Natural killer cell (primary cell): ENCODE measurements at regions not wholly inside any gene's neighbourhood (a gene's known extent, or its start where the extent isn't known, plus 50 kb on each side); places are given as distances from the start of the nearest gene placed in this dataset.

Experiments used
- ATAC-seq, 3 donors: fragments of 150-1000 bp in 2 of 3; fragments of 200-7000 bp in 1 of 3; cut with Tn5 transposase; 1 replicate in 1 of 3; 2 replicates in 2 of 3; pipeline ENCODE4 v1.10.0; 2021; ENCODE audit warnings: mild to moderate bottlenecking in 2 of 3, moderate library complexity in 2 of 3
- DNase-seq, 2 donors: peaks; one replicate each; pipeline versions ENCODE4 v3.0.0 to v3.0.0-alpha.2; 2013 to 2021; ENCODE audit warnings: mixed read lengths in 1 of 2
- H3K27ac ChIP-seq: one replicate; pipeline ENCODE4 v1.5.1; 2013; ENCODE audit warnings: mild to moderate bottlenecking, low read length
- H3K27me3 ChIP-seq: one replicate; pipeline ENCODE4 v1.6.1; 2013; ENCODE audit warnings: low read length; ENCODE audit not compliant: control insufficient read depth, insufficient read depth
- H3K36me3 ChIP-seq: one replicate; pipeline ENCODE4 v1.6.1; 2013; ENCODE audit warnings: low read length; ENCODE audit not compliant: control insufficient read depth, insufficient read depth
- H3K4me1 ChIP-seq: one replicate; pipeline ENCODE4 v1.6.1; 2013; ENCODE audit warnings: low read length; ENCODE audit not compliant: control insufficient read depth, insufficient read depth
- H3K4me3 ChIP-seq: one replicate; pipeline ENCODE4 v1.5.1; 2013; ENCODE audit warnings: low read length
- H3K9me3 ChIP-seq: one replicate; pipeline ENCODE4 v1.6.1; 2013; ENCODE audit warnings: low read length; ENCODE audit not compliant: control insufficient read depth, insufficient read depth
- H3K27ac Mint-ChIP-seq, 2 donors: one replicate each; pipeline ENCODE4 v1.8.0; 2022; ENCODE audit warnings: mild to moderate bottlenecking in 2 of 2, mixed read lengths in 2 of 2, moderate library complexity in 1 of 2
- H3K27me3 Mint-ChIP-seq, 2 donors: one replicate each; pipeline ENCODE4 v1.8.0; 2022; ENCODE audit warnings: low read depth in 2 of 2, mixed read lengths in 2 of 2
- H3K36me3 Mint-ChIP-seq: one replicate; pipeline ENCODE4 v1.8.0; 2022; ENCODE audit warnings: mixed read lengths
- H3K4me1 Mint-ChIP-seq, 2 donors: one replicate each; pipeline ENCODE4 v1.8.0; 2022; ENCODE audit warnings: mixed read lengths in 2 of 2
- H3K4me3 Mint-ChIP-seq: one replicate; pipeline ENCODE4 v1.8.0; 2022; ENCODE audit warnings: mild to moderate bottlenecking, moderate library complexity, mixed read lengths
- H3K9me3 Mint-ChIP-seq, 2 donors: one replicate each; pipeline ENCODE4 v1.8.0; 2022; ENCODE audit warnings: mixed read lengths in 2 of 2
- CTCF ChIP-seq: fragments of 200-600 bp; IDR thresholded peaks from one replicate; pipeline ENCODE4 v1.8.0; 2022; ENCODE audit warnings: antibody characterized with exemption
- WGBS: methylation state at CpG from one replicate; pipeline ENCODE4 v1.1.7; 2013; ENCODE audit warnings: missing lambda C conversion rate; ENCODE audit not compliant: insufficient coverage; 5-methylcytosine and 5-hydroxymethylcytosine counted together
- intact Hi-C: fragments of 100-400 bp; cut with micrococcal nuclease; formaldehyde crosslinking; loops from one replicate; pipeline ENCODE4 v1.14.2; 2022

DNA sequence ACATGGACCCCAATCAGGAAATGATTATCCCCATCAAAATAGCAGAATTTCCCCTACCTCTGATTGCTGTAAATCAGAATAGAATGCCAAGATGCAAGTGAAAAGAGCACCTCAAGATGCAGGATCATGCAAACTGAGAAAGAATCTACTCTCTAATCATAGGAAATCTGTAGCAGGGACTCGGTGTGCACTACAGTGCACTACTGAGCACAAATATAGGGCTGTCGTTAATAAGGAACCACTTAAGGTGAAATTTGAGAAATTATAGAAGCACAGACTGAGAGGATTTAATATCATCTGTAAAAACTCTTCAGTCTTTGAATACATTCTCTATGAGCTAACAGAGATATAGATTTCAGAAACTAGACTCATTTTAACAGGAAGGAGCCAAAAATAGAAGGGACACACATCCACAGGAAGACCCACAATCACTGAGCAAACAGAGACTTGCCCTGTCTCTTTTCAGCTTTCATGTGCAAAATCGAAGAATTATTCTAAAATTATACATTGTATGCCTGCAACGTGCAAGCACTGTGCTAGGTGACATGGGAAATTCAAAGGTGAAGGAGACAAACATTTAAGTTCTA, 278.3 kb downstream of the HIVEP2 start:
- H3K27me3 Mint-ChIP-seq: peaks cover 0 to 2% of the 10 kb centered on the region in 2 donors
- Histone ChIP-seq H3K9me3 (no peaks in the 10 kb centered on the region), H3K4me3 (no peak overlapping the region), H3K4me1 (no peaks in the 10 kb centered on the region), H3K36me3 (no peaks in the 10 kb centered on the region), H3K27ac (no peak overlapping the region), H3K27me3 (no peaks in the 10 kb centered on the region)
- no peak overlapping the region for H3K27ac Mint-ChIP-seq
- 92% methylated on average over 2 of the region's 4 CpGs for WGBS
- no peak for TF ChIP-seq CTCF
- H3K36me3 Mint-ChIP-seq: peaks cover 5% of the 10 kb centered on the region
- H3K4me1 Mint-ChIP-seq: peaks cover 0 to 2% of the 10 kb centered on the region in 2 donors
- DNase-seq: no peak
- H3K4me3 Mint-ChIP-seq: no peak overlapping the region
- H3K9me3 Mint-ChIP-seq: peaks cover 0 to 4% of the 10 kb centered on the region in 2 donors
- ATAC-seq: no peak
- intact Hi-C loops: no loop called here

DNA sequence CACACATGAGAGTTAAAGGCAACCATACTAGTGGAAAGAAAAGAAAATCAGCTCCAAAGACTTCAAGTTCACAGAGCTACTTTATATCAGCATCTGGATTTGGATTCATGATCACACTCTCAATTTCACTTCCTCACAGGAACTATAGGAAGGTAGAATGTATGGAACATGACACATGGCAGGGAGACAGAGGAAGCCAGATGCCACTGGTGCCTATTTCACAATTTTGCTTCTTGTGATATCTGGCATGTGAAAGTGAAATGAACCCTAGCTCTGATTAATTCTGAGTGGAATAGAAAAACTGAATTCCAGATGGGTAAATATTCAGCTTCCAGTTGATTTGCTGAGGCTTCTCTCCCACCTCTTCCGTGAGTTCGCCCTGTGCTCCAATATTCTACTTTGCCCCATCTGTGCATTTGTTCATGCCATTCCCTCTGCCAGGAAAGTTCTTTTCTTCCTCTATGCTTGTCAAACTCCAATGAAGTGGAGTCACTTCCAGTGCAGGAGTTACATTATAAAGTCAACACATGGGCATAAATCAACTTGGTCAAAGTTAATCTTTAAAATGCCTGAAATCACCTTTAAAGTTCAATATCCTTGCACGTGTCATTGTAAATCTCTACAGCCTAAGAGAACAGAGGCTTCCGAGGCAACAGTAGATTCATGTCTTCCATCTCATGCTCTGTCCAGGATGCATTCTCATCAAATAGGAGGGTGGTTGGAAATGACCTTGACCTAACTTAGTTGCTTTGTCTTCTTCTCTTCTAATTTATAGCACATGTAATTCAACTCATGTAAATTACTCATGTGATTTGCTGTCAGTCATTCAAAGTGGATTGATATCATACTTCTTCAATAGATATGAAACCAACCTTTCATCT, 275.3 kb downstream of the HIVEP2 start:
- H3K27ac ChIP-seq: no peak overlapping the region
- ATAC-seq (no peak), DNase-seq (no peak)
- no peak overlapping the region for H3K4me3 Mint-ChIP-seq
- H3K9me3 ChIP-seq: no peaks in the 10 kb centered on the region
- H3K4me1 ChIP-seq: no peaks in the 10 kb centered on the region
- H3K36me3 ChIP-seq: no peaks in the 10 kb centered on the region
- intact Hi-C loops: no loop called here
- peaks cover 0 to 11% of the 10 kb centered on the region in 2 donors for H3K27me3 Mint-ChIP-seq
- H3K9me3 Mint-ChIP-seq: peaks cover 0 to 2% of the 10 kb centered on the region in 2 donors
- H3K4me3 ChIP-seq: no peak overlapping the region
- H3K27ac Mint-ChIP-seq: no peak overlapping the region
- peaks cover 0 to 5% of the 10 kb centered on the region in 2 donors for H3K4me1 Mint-ChIP-seq
- H3K27me3 ChIP-seq: no peaks in the 10 kb centered on the region
- H3K36me3 Mint-ChIP-seq: no peaks in the 10 kb centered on the region
- TF ChIP-seq CTCF: no peak
- WGBS: 95% methylated on average over 4 of the region's 4 CpGs

GRCh38 chr6:142671791-142672190, 273.2 kb downstream of the HIVEP2 start:
- intact Hi-C loops: no loop called here
- H3K27me3 ChIP-seq: no peaks in the 10 kb centered on the region
- ATAC-seq (peak in 1 of 3 donors; percentile 36), DNase-seq (no peak)
- H3K4me3 ChIP-seq: no peak overlapping the region
- H3K9me3 Mint-ChIP-seq: peaks cover 0 to 2% of the 10 kb centered on the region in 2 donors
- no peak overlapping the region for H3K4me3 Mint-ChIP-seq
- H3K36me3 ChIP-seq: no peaks in the 10 kb centered on the region
- H3K27me3 Mint-ChIP-seq: peaks cover 0 to 28% of the 10 kb centered on the region in 2 donors
- no peak overlapping the region for H3K27ac Mint-ChIP-seq
- H3K4me1 Mint-ChIP-seq: peaks cover 0 to 5% of the 10 kb centered on the region in 2 donors
- no peaks in the 10 kb centered on the region for H3K4me1 ChIP-seq
- H3K36me3 Mint-ChIP-seq: no peaks in the 10 kb centered on the region
- no peak overlapping the region for H3K27ac ChIP-seq
- TF ChIP-seq CTCF: no peak
- 36% methylated on average over 1 of the region's 1 CpG for WGBS
- no peaks in the 10 kb centered on the region for H3K9me3 ChIP-seq
